ENCODE measurements at regions not wholly inside any gene's neighbourhood (a gene's known extent, or its start where the extent isn't known, plus 50 kb on each side); places are given as distances from the start of the nearest gene placed in this dataset.

- TF ChIP-seq CTCF (IDR thresholded peaks at IDR 0.05 in 4 of 5, conservative IDR thresholded peaks at IDR 0.05 in 1 of 5) (no peak), POLR2A (IDR thresholded peaks at IDR 0.05) (no peak)
These were observed 286.2 kb downstream of the GASK1B start for GRCh38 chr4:157886645-157887044.
